ENCODE measurements at regions not wholly inside any gene's neighbourhood (a gene's known extent, or its start where the extent isn't known, plus 50 kb on each side); places are given as distances from the start of the nearest gene placed in this dataset.

DNA sequence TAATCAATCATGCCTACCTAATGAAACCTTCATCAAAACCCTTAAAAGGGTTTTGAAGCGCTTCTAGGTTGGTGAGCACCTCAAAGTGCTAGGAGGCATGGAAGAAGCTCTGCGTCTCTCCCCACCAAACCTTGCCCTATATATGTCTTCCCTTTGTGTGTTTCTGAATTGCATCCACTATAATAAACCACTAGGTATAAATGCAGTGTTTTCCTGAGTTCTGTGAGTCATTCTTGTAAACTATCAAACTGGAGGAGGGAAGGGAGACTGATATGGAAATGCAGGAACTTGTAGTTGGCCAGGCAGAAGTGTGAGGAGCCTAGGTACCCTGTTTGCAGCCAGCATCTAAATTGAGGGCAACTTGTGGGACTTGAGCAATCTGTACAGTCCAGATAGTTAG lies 698.8 kb downstream of the DOK5 start:
- TF ChIP-seq, protein P1, sequence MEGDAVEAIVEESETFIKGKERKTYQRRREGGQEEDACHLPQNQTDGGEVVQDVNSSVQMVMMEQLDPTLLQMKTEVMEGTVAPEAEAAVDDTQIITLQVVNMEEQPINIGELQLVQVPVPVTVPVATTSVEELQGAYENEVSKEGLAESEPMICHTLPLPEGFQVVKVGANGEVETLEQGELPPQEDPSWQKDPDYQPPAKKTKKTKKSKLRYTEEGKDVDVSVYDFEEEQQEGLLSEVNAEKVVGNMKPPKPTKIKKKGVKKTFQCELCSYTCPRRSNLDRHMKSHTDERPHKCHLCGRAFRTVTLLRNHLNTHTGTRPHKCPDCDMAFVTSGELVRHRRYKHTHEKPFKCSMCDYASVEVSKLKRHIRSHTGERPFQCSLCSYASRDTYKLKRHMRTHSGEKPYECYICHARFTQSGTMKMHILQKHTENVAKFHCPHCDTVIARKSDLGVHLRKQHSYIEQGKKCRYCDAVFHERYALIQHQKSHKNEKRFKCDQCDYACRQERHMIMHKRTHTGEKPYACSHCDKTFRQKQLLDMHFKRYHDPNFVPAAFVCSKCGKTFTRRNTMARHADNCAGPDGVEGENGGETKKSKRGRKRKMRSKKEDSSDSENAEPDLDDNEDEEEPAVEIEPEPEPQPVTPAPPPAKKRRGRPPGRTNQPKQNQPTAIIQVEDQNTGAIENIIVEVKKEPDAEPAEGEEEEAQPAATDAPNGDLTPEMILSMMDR (conservative IDR thresholded peaks at IDR 0.05; ENCODE audit: low read depth in 2 of 2): no peak
- no peak for TF ChIP-seq POLR2AphosphoS5 (IDR thresholded peaks at IDR 0.05; ENCODE audit: low read depth)
- TF ChIP-seq EZH2phosphoT487 (IDR thresholded peaks at IDR 0.05; ENCODE audit: unreplicated experiment): no peak
- TF ChIP-seq EZH2 (IDR thresholded peaks at IDR 0.05; ENCODE audit: low read depth, unreplicated experiment): no peak
- no peak for TF ChIP-seq JUNB (IDR thresholded peaks at IDR 0.05; ENCODE audit: unreplicated experiment)
- TF ChIP-seq, protein P2, sequence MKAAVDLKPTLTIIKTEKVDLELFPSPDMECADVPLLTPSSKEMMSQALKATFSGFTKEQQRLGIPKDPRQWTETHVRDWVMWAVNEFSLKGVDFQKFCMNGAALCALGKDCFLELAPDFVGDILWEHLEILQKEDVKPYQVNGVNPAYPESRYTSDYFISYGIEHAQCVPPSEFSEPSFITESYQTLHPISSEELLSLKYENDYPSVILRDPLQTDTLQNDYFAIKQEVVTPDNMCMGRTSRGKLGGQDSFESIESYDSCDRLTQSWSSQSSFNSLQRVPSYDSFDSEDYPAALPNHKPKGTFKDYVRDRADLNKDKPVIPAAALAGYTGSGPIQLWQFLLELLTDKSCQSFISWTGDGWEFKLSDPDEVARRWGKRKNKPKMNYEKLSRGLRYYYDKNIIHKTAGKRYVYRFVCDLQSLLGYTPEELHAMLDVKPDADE (IDR thresholded peaks at IDR 0.05): no peak
- no peak for TF ChIP-seq CREB1 (CRISPR knock-in tag; IDR thresholded peaks at IDR 0.05; ENCODE audit: low read depth)
- TF ChIP-seq, protein P3, sequence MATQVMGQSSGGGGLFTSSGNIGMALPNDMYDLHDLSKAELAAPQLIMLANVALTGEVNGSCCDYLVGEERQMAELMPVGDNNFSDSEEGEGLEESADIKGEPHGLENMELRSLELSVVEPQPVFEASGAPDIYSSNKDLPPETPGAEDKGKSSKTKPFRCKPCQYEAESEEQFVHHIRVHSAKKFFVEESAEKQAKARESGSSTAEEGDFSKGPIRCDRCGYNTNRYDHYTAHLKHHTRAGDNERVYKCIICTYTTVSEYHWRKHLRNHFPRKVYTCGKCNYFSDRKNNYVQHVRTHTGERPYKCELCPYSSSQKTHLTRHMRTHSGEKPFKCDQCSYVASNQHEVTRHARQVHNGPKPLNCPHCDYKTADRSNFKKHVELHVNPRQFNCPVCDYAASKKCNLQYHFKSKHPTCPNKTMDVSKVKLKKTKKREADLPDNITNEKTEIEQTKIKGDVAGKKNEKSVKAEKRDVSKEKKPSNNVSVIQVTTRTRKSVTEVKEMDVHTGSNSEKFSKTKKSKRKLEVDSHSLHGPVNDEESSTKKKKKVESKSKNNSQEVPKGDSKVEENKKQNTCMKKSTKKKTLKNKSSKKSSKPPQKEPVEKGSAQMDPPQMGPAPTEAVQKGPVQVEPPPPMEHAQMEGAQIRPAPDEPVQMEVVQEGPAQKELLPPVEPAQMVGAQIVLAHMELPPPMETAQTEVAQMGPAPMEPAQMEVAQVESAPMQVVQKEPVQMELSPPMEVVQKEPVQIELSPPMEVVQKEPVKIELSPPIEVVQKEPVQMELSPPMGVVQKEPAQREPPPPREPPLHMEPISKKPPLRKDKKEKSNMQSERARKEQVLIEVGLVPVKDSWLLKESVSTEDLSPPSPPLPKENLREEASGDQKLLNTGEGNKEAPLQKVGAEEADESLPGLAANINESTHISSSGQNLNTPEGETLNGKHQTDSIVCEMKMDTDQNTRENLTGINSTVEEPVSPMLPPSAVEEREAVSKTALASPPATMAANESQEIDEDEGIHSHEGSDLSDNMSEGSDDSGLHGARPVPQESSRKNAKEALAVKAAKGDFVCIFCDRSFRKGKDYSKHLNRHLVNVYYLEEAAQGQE (IDR thresholded peaks at IDR 0.05; ENCODE audit: unreplicated experiment): no peak
- TF ChIP-seq, protein P4, sequence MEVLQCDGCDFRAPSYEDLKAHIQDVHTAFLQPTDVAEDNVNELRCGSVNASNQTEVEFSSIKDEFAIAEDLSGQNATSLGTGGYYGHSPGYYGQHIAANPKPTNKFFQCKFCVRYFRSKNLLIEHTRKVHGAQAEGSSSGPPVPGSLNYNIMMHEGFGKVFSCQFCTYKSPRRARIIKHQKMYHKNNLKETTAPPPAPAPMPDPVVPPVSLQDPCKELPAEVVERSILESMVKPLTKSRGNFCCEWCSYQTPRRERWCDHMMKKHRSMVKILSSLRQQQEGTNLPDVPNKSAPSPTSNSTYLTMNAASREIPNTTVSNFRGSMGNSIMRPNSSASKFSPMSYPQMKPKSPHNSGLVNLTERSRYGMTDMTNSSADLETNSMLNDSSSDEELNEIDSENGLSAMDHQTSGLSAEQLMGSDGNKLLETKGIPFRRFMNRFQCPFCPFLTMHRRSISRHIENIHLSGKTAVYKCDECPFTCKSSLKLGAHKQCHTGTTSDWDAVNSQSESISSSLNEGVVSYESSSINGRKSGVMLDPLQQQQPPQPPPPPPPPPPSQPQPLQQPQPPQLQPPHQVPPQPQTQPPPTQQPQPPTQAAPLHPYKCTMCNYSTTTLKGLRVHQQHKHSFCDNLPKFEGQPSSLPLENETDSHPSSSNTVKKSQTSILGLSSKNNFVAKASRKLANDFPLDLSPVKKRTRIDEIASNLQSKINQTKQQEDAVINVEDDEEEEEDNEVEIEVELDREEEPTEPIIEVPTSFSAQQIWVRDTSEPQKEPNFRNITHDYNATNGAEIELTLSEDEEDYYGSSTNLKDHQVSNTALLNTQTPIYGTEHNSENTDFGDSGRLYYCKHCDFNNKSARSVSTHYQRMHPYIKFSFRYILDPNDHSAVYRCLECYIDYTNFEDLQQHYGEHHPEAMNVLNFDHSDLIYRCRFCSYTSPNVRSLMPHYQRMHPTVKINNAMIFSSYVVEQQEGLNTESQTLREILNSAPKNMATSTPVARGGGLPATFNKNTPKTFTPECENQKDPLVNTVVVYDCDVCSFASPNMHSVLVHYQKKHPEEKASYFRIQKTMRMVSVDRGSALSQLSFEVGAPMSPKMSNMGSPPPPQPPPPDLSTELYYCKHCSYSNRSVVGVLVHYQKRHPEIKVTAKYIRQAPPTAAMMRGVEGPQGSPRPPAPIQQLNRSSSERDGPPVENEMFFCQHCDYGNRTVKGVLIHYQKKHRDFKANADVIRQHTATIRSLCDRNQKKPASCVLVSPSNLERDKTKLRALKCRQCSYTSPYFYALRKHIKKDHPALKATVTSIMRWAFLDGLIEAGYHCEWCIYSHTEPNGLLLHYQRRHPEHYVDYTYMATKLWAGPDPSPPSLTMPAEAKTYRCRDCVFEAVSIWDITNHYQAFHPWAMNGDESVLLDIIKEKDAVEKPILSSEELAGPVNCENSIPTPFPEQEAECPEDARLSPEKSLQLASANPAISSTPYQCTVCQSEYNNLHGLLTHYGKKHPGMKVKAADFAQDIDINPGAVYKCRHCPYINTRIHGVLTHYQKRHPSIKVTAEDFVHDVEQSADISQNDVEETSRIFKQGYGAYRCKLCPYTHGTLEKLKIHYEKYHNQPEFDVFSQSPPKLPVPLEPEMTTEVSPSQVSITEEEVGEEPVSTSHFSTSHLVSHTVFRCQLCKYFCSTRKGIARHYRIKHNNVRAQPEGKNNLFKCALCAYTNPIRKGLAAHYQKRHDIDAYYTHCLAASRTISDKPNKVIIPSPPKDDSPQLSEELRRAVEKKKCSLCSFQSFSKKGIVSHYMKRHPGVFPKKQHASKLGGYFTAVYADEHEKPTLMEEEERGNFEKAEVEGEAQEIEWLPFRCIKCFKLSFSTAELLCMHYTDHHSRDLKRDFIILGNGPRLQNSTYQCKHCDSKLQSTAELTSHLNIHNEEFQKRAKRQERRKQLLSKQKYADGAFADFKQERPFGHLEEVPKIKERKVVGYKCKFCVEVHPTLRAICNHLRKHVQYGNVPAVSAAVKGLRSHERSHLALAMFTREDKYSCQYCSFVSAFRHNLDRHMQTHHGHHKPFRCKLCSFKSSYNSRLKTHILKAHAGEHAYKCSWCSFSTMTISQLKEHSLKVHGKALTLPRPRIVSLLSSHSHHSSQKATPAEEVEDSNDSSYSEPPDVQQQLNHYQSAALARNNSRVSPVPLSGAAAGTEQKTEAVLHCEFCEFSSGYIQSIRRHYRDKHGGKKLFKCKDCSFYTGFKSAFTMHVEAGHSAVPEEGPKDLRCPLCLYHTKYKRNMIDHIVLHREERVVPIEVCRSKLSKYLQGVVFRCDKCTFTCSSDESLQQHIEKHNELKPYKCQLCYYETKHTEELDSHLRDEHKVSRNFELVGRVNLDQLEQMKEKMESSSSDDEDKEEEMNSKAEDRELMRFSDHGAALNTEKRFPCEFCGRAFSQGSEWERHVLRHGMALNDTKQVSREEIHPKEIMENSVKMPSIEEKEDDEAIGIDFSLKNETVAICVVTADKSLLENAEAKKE (CRISPR knock-in tag; IDR thresholded peaks at IDR 0.05): no peak
- no peak for TF ChIP-seq ZNF331 (CRISPR knock-in tag; IDR thresholded peaks at IDR 0.05; ENCODE audit: low read depth)
- TF ChIP-seq NANOG (IDR thresholded peaks at IDR 0.05; ENCODE audit: borderline replicate concordance): no peak
- no peak for TF ChIP-seq STAT1 (IDR thresholded peaks at IDR 0.05; ENCODE audit: unreplicated experiment)

Measured in GM23338 (cell line).